ENCODE measurements at regions not wholly inside any gene's neighbourhood (a gene's known extent, or its start where the extent isn't known, plus 50 kb on each side); places are given as distances from the start of the nearest gene placed in this dataset.

GRCh38 chr18:24545651-24546050 lies 85.2 kb downstream of the HRH4 start:
- Histone ChIP-seq H3K4ac (replicated peaks; ENCODE audit: insufficient read length, low read depth, low read length) (no peak overlapping the region), H4K91ac (replicated peaks; ENCODE audit: insufficient read length, low read length) (no peak overlapping the region), H2BK20ac (ENCODE audit: low read length) (no peak overlapping the region), H2AK5ac (ENCODE audit: low read depth, low read length) (no peak overlapping the region), H3K36me3 (ENCODE audit: control insufficient read depth in 2 of 4, insufficient read depth in 4 of 4, low read length in 3 of 4) (no peaks in the 10 kb centered on the region), H2BK5ac (ENCODE audit: low read depth, low read length) (no peak overlapping the region), H3K18ac (ENCODE audit: extremely low read depth, low read length) (no peak overlapping the region), H3K4me1 (replicated peaks in 1 of 4; ENCODE audit: control insufficient read depth in 3 of 4, insufficient read depth in 4 of 4, low read length in 3 of 4) (no peaks in the 10 kb centered on the region), H3K23me2 (ENCODE audit: low read depth, low read length) (no peaks in the 10 kb centered on the region), H4K5ac (ENCODE audit: insufficient read length, low read depth, low read length) (no peak overlapping the region), H3K56ac (replicated peaks; ENCODE audit: insufficient read length, low read depth, low read length) (no peak overlapping the region), H2AFZ (ENCODE audit: low read length) (no peak overlapping the region), H2BK15ac (ENCODE audit: low read length) (no peak overlapping the region), H3K27ac (ENCODE audit: low read depth, low read length) (no peak overlapping the region), H3K9me3 (ENCODE audit: insufficient read depth in 2 of 2, low read depth in 1 of 2, low read length in 1 of 2) (no peaks in the 10 kb centered on the region), H2BK12ac (ENCODE audit: low read depth, low read length) (no peak overlapping the region), H4K20me1 (replicated peaks in 1 of 2; ENCODE audit: control insufficient read depth in 1 of 2, insufficient read depth in 2 of 2, low read length in 2 of 2) (no peaks in the 10 kb centered on the region), H2BK120ac (replicated peaks; ENCODE audit: low read depth, low read length) (no peak overlapping the region), H3K79me2 (ENCODE audit: control insufficient read depth in 1 of 2, insufficient read depth in 2 of 2, low read length in 2 of 2) (no peaks in the 10 kb centered on the region), H3K27me3 (replicated peaks in 1 of 4; ENCODE audit: control insufficient read depth in 3 of 4, extremely low read depth in 1 of 4, insufficient read depth in 3 of 4, low read length in 3 of 4) (no peaks in the 10 kb centered on the region), H3K23ac (ENCODE audit: insufficient read length) (no peak overlapping the region), H3K9ac (replicated peaks in 1 of 4; ENCODE audit: extremely low read depth in 1 of 4, low read depth in 3 of 4, low read length in 3 of 4) (no peak overlapping the region), H3K79me1 (ENCODE audit: low read depth, low read length) (no peaks in the 10 kb centered on the region), H4K8ac (ENCODE audit: extremely low read depth, insufficient read depth, low read length) (no peak overlapping the region), H3K4me3 (ENCODE audit: extremely low read depth in 1 of 4, insufficient read depth in 2 of 4, low read depth in 3 of 4, low read length in 4 of 4) (no peak overlapping the region), H3K14ac (ENCODE audit: insufficient read length) (no peak overlapping the region), H3K4me2 (ENCODE audit: insufficient read depth in 1 of 2, low read depth in 2 of 2, low read length in 2 of 2) (no peak overlapping the region)
- no peak for DNase-seq (ENCODE audit: low read depth in 1 of 2, low spot score in 2 of 2)
- no peak for TF ChIP-seq CREB1 (IDR thresholded peaks at IDR 0.05)
- no peak for TF ChIP-seq E2F6 (IDR thresholded peaks at IDR 0.05)
- TF ChIP-seq CTCF (IDR thresholded peaks at IDR 0.05; ENCODE audit: control extremely low read depth in 1 of 3, insufficient read depth in 1 of 3, low read depth in 1 of 3, low read length in 3 of 3): no peak
- TF ChIP-seq BRCA1 (IDR thresholded peaks at IDR 0.05; ENCODE audit: low read depth, low read length): no peak
- no peak for TF ChIP-seq TCF12 (IDR thresholded peaks at IDR 0.05; ENCODE audit: low read depth, low read length)
- TF ChIP-seq JUN (IDR thresholded peaks at IDR 0.05; ENCODE audit: low read depth, low read length): no peak
- TF ChIP-seq CTBP2 (IDR thresholded peaks at IDR 0.05; ENCODE audit: borderline replicate concordance, insufficient read depth, insufficient read length, low read length): no peak
- POLR2A ChIA-PET (ENCODE audit: partially characterized antibody): no interaction called here
- CTCF ChIA-PET (ENCODE audit: partially characterized antibody): interaction anchor here (0.6 to 12.2 kb wide), 16 partner anchors 9 to 595 kb away, joined by 3 to 172 read pairs (median 4); no protein-coding TSS in a partner anchor
- WGBS, 2 experiments (ENCODE audit: extremely low coverage in 1 of 2, insufficient coverage in 1 of 2, insufficient read length in 1 of 2, insufficient replicate concordance in 2 of 2, low coverage in 1 of 2, low lambda C conversion rate in 2 of 2, missing lambda C conversion rate in 1 of 2): 93% methylated on average over 2 of the region's 2 CpGs; no CpG with 5 or more reads in 1 of the 2 experiments
- no peak for FAIRE-seq
